Medulla oblongata (tissue), 1 donor: ENCODE measurements at regions not wholly inside any gene's neighbourhood (a gene's known extent, or its start where the extent isn't known, plus 50 kb on each side); places are given as distances from the start of the nearest gene placed in this dataset.

Experiments
- DNase-seq: peaks from one replicate; pipeline ENCODE4 v3.0.0-alpha.2; 2015; ENCODE audit errors: extremely low spot score

DNA sequence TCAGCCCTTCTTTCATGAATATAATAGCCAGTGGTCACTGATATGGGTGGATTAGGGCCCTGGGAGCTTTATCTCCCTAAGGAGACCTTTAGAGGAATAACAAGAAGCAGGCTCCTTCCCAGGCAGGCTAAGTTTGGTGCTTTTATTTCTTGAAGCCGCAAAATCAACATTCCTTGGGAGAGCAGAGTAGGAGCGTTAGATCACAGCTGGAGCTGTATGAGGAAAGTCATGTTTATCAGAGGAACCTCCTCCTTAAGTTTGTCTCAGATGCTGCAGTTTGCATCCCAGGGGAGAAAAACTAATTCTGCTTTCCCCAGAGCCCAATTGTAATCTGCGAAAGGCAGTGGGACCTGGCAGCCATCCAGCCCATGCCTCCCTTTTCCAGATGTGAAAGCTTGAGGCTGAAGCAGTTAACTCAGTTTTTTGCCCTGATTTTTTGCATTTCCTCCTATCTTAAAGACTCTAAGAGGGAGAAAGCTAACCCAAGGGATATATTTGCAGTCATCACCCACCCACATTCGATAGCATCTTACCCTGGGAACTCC is 186.0 kb upstream of the FRMPD4 start:
- no peak for DNase-seq

DNA sequence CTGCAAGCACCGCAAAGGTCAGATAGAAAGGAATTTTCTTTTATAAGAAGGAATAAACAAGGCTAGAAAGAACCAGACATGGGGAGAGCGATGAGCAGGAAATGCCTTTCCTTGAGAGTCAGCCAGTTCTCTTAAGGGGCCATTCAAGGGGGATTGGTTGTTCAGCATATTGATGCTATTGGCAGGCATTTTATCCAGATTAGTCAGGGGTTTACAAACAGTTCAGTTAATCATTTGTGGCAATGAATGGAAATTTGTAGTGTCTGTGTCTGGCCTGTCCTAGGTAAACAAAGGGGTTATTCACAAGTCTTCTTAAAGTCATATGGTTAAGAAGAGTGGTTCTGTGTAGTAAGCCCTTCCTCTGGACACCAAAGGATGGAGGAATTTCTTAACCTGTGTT is 184.7 kb upstream of the FRMPD4 start:
- DNase-seq, result no peak

- DNase-seq, result no peak
Measured at GRCh38 chrX:11954176-11954575, 184.1 kb upstream of the FRMPD4 start.

GRCh38 chrX:11960031-11960430 is 178.2 kb upstream of the FRMPD4 start:
- no peak for DNase-seq

- DNase-seq, result no peak
Measured at GRCh38 chrX:11965436-11965835, 172.8 kb upstream of the FRMPD4 start.

GRCh38 chrX:11967986-11968869 is 170.0 kb upstream of the FRMPD4 start:
- DNase-seq, result no peak

DNA sequence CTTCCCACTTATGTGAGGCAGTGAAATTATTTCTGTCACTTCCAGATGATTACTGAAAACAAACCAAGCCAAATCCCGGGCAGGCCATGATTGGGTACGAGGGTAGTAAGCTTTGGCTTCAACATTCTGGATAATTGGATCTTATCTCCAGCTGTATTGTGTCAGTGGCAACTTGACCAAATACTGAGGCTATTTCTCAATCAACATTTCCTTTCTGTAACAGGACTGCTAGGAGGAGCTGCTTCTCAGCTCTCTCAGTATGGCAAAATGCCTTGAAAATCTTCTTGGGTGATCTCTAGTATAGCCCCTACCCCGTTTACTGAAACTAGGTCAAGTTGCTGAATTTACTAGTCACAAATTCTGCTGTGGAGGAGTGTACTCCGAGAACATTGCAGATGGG is 169.3 kb upstream of the FRMPD4 start:
- no peak for DNase-seq

DNA sequence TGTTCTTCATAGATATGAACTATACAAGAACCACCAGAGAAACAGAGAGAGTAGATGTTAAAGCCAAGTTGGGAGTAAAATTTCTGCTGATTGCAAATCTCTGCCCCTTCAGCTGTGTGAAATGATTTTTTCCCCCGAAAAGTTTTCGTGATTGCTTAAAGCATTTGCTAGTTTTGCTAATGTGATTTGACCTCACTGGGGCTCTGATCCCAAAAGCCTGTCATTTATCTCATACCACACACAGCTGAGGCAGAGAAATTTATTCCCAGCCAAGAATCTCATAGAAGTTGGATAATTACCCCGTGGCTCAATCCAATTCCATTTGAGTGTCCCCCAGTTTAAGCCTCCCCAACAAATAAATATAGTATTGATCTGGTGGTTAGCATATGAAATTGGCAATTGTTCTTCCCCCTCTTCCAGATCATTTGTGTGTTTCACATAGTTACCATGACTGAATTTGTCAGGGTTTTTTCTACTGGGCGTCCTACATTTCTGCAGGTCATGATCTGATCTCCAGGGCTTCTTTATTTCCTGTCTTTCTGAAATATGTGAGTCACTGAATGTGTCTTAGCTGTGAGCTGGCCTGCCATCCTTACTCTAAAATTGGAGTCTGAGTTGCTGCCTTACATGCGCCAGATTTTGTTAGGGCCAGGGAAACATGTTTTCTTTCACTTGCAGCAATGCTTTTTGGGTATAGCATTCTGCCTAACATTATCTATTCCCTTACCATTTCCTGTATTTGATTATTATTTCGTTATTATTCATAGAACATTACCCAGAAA is 167.5 kb upstream of the FRMPD4 start:
- no peak for DNase-seq

DNA sequence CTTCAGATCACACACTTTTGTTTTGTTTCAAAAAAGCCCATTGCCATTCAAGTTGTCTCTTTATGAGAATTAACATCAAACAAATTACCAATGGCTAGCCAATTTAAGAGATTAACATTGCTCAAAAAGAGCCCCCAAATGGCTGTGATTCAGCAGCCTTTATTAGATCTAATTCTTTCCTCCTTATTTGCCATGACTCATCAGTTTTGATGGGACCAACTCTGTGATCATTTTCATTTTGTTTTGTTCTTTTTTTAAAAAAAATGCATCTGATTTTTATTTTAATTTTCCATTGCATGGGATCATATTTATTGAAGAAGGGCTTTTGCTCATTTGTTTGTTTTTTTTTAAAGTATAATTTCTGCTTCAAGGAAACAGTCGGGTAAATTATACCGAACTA is 161.6 kb upstream of the FRMPD4 start:
- no peak for DNase-seq

- no peak for DNase-seq
Measured at GRCh38 chrX:11992271-11992670, 146.0 kb upstream of the FRMPD4 start.

DNA sequence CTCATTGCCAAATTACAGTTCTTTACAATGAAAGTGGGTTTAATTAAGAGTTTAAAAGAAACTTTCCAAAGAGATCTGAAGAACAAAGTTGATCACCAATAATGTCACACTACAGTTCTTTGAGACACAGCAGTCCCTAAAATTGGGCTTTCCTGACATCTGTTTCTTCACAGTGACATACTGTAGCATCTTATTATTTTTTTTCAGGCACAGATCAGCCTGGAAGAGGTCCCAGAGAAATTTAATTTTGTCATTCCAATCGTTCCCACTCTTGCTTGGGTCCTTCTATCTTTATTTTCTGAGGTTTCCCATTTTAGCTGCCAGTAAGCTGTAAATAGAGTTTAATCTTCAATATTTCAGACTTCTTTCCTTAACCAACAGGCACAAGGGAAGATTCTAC is 143.1 kb upstream of the FRMPD4 start:
- DNase-seq, result no peak

GRCh38 chrX:11996810-11997209 is 141.5 kb upstream of the FRMPD4 start:
- DNase-seq, result no peak

DNA sequence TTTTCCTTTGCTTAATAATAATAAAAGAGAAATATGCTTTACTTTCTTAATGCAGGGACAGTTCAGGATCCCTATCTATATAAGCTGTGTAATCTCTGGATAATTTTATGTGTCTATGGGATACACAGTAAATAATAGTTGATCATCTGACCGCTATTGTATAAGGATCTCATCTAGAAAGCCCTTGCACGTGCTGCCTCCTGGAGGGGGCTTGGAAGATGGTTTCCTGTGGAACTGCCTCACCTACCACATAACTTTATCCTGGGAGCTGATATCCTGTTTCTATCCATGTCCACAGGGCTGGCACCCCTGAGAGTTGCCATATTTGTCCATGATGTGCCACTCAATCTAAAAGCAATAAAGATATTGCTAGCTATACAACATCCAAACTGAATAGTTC is 139.3 kb upstream of the FRMPD4 start:
- no peak for DNase-seq

GRCh38 chrX:12002876-12003275 is 135.4 kb upstream of the FRMPD4 start:
- no peak for DNase-seq

GRCh38 chrX:12007881-12008280 is 130.4 kb upstream of the FRMPD4 start:
- DNase-seq, result no peak

DNA sequence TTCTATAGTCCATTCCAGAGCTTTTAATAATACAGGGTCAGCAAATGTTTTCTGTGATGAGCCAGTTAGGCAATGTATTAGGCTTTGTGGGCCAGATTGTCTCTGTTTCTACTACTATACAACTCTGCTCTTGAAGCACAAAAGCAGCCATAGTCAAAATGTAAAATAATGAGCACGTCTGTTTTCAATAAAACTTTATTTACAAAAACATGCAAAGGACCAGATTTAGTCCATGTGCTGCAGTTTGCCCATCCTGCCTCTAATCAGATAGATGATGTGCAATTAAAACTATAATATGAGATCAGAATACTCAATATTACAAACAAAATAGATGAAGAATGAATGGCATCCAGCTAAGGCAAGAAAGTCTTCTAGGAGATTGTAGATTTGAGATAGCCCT is 127.8 kb upstream of the FRMPD4 start:
- no peak for DNase-seq

- DNase-seq, result no peak
Measured at GRCh38 chrX:12011075-12011474, 127.2 kb upstream of the FRMPD4 start.

- DNase-seq, result no peak
Measured at GRCh38 chrX:12013211-12013618, 125.1 kb upstream of the FRMPD4 start.

- DNase-seq, result no peak
Measured at GRCh38 chrX:12021698-12022097, 116.6 kb upstream of the FRMPD4 start.

- no peak for DNase-seq
Measured at GRCh38 chrX:12026481-12026880, 111.8 kb upstream of the FRMPD4 start.

DNA sequence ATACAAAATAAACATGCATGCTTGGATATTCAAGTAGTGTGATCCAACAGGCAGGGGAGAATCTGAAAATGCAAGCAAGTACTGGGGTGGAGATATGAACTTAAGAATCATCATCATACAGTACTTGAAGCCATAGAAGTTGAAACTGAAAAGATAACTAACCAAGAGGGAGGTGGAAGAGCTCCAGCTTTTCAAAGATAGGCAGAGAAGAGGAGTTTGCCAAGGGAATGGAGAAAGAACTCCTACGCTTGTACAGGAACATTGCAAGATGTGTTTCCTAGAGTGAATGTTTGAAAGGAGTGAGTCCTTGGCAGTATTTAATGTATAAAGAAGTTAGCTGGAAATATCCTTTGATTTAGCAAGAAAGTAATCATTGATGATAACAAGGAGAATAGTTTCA is 106.2 kb upstream of the FRMPD4 start:
- DNase-seq, result no peak

GRCh38 chrX:12034741-12035140 is 103.5 kb upstream of the FRMPD4 start:
- no peak for DNase-seq

DNA sequence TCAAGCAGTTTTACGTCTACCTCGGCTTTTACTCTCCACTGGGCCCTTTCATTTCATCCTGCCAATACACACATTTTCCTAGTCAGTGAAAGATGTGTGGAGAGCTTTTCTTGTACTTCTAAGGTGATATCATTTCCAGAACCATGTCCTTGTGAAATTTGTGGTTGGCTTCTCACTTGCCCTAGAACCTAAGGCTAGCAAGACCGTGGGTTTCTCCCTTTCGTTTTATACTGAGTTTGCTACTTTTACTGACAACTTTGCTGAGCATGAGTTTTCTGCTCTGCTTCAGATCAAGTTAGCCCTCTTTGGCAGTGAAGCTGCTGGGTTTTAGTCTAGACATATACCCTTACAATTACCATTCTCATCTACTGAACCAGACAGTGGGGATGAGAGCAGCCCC is 95.7 kb upstream of the FRMPD4 start:
- no peak for DNase-seq
